ENCODE measurements at regions not wholly inside any gene's neighbourhood (a gene's known extent, or its start where the extent isn't known, plus 50 kb on each side); places are given as distances from the start of the nearest gene placed in this dataset.

DNA sequence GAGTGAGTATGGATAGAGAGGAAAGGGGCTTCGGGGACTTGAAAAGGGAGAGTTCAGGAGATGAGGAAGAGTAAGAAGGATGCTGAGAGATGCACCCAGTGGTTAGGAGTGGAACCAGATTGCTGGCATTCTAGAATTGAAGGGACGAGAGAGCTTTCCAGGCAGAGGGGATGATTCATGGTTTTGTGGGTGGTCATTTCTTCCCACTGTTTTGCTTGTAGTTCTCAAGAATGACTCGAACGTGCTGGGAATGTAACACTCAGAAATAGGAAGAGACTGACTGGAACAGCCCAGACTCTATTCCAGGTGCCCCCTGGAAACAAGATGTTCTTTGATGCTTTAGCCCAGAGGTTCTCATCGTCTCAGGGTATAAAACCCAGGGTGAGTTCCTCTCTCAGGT, 294.2 kb downstream of the ICE1 start:
- POLR2A ChIA-PET, result no interaction called here

DNA sequence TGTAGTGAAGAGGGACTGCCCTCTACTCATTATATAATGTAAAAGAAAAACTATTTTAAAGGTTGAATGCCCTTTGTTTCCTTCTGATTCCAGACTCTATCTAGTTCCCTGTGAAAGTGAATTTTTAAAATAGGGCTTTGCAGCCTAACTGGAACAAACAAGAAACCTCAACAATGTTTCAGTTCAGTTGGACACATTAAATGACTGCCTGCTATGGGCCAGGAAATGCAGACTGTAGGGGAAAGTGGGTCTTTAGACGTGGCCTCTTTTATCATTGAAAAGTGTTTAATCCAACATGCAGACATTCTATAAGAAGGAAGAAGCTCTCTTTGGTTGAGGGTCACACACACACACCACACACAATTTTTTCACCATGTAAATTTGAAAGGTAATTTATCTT, 289.1 kb downstream of the ICE1 start:
- Histone ChIP-seq H3K27ac (ENCODE audit: extremely low read depth, low read depth, low read length) (no peak overlapping the region), H3K36me3 (ENCODE audit: control insufficient read depth in 2 of 2, insufficient read depth in 1 of 2, low read length in 2 of 2) (no peaks in the 10 kb centered on the region), H3K4me3 (ENCODE audit: low read depth, low read length) (no peak overlapping the region), H3K4me1 (ENCODE audit: control insufficient read depth, insufficient read depth, low read length) (no peaks in the 10 kb centered on the region), H3K9me3 (ENCODE audit: control insufficient read depth, insufficient read depth, low read depth, low read length) (no peaks in the 10 kb centered on the region)
- TF ChIP-seq INSM2 (tag by site-specific recombination; IDR thresholded peaks at IDR 0.05), result no peak
- TF ChIP-seq MYNN (tag by site-specific recombination; IDR thresholded peaks at IDR 0.05; ENCODE audit: borderline replicate concordance), result no peak
- TF ChIP-seq ZNF239 (tag by site-specific recombination; IDR thresholded peaks at IDR 0.05), result no peak
- no peak for TF ChIP-seq ZNF677 (tag by site-specific recombination; IDR thresholded peaks at IDR 0.05)
- no peak for TF ChIP-seq HOXA7 (CRISPR knock-in tag; IDR thresholded peaks at IDR 0.05; ENCODE audit: borderline replicate concordance)
- TF ChIP-seq ZNF548 (tag by site-specific recombination; IDR thresholded peaks at IDR 0.05), result no peak
- no peak for TF ChIP-seq ZNF555 (tag by site-specific recombination; conservative IDR thresholded peaks at IDR 0.05)
- no peak for TF ChIP-seq ZNF549 (tag by site-specific recombination; IDR thresholded peaks at IDR 0.05)
- no peak for TF ChIP-seq OSR2 (tag by site-specific recombination; IDR thresholded peaks at IDR 0.05)
- no peak for TF ChIP-seq ATF2 (tag by site-specific recombination; IDR thresholded peaks at IDR 0.05; ENCODE audit: low read depth)
- no peak for TF ChIP-seq KLF8 (tag by site-specific recombination; IDR thresholded peaks at IDR 0.05)
- no peak for TF ChIP-seq ZNF830 (tag by site-specific recombination; IDR thresholded peaks at IDR 0.05; ENCODE audit: low read depth)
- no peak for TF ChIP-seq ZNF670 (tag by site-specific recombination; IDR thresholded peaks at IDR 0.05; ENCODE audit: low read depth)
- no peak for TF ChIP-seq ZNF510 (tag by site-specific recombination; IDR thresholded peaks at IDR 0.05; ENCODE audit: insufficient replicate concordance)
- TF ChIP-seq, protein P1, sequence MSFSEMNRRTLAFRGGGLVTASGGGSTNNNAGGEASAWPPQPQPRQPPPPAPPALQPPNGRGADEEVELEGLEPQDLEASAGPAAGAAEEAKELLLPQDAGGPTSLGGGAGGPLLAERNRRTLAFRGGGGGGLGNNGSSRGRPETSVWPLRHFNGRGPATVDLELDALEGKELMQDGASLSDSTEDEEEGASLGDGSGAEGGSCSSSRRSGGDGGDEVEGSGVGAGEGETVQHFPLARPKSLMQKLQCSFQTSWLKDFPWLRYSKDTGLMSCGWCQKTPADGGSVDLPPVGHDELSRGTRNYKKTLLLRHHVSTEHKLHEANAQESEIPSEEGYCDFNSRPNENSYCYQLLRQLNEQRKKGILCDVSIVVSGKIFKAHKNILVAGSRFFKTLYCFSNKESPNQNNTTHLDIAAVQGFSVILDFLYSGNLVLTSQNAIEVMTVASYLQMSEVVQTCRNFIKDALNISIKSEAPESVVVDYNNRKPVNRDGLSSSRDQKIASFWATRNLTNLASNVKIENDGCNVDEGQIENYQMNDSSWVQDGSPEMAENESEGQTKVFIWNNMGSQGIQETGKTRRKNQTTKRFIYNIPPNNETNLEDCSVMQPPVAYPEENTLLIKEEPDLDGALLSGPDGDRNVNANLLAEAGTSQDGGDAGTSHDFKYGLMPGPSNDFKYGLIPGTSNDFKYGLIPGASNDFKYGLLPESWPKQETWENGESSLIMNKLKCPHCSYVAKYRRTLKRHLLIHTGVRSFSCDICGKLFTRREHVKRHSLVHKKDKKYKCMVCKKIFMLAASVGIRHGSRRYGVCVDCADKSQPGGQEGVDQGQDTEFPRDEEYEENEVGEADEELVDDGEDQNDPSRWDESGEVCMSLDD (tag by site-specific recombination; IDR thresholded peaks at IDR 0.05), result no peak
- POLR2A ChIA-PET, result no interaction called here
- CTCF ChIA-PET, result no interaction called here

More for the DNA sequence above, 294.2 kb downstream of the ICE1 start:
- Histone ChIP-seq H3K36me3 (ENCODE audit: control insufficient read depth in 2 of 2, insufficient read depth in 1 of 2, low read length in 2 of 2) (no peaks in the 10 kb centered on the region), H3K4me1 (ENCODE audit: control insufficient read depth, insufficient read depth, low read length) (no peaks in the 10 kb centered on the region), H3K27ac (ENCODE audit: extremely low read depth, low read depth, low read length) (no peak overlapping the region), H3K4me3 (ENCODE audit: low read depth, low read length) (no peak overlapping the region), H3K9me3 (ENCODE audit: control insufficient read depth, insufficient read depth, low read depth, low read length) (no peaks in the 10 kb centered on the region)
- CTCF ChIA-PET, result no interaction called here
- TF ChIP-seq ZNF184 (tag by site-specific recombination; IDR thresholded peaks at IDR 0.05), result no peak
- no peak for TF ChIP-seq ZNF335 (tag by site-specific recombination; conservative IDR thresholded peaks at IDR 0.05)
- TF ChIP-seq ZNF433 (tag by site-specific recombination; IDR thresholded peaks at IDR 0.05; ENCODE audit: low read depth), result no peak
- no peak for TF ChIP-seq ZNF623 (tag by site-specific recombination; IDR thresholded peaks at IDR 0.05)
- TF ChIP-seq ZNF701 (tag by site-specific recombination; IDR thresholded peaks at IDR 0.05), result no peak
- no peak for TF ChIP-seq ZFP3 (tag by site-specific recombination; IDR thresholded peaks at IDR 0.05; ENCODE audit: low read depth)
- TF ChIP-seq ZNF529 (tag by site-specific recombination; IDR thresholded peaks at IDR 0.05; ENCODE audit: insufficient replicate concordance), result no peak
- no peak for TF ChIP-seq RBAK (tag by site-specific recombination; IDR thresholded peaks at IDR 0.05)
- no peak for TF ChIP-seq ZNF350 (tag by site-specific recombination; IDR thresholded peaks at IDR 0.05)
- TF ChIP-seq BCL11A (tag by site-specific recombination; IDR thresholded peaks at IDR 0.05; ENCODE audit: low read depth), result no peak
